ENCODE measurements at regions not wholly inside any gene's neighbourhood (a gene's known extent, or its start where the extent isn't known, plus 50 kb on each side); places are given as distances from the start of the nearest gene placed in this dataset.
"Not testable (repeated sequence)": the region's sequence is repeated elsewhere in the genome, so short reads cannot be mapped to it uniquely, and the experiment has no call there.

GRCh38 chr20:29419378-29419777, 1838.1 kb upstream of the DEFB115 start:
- Histone ChIP-seq H3K27me3 (ENCODE audit: control insufficient read depth, insufficient read depth, low read length) (no peaks in the 10 kb centered on the region), H3K4me3 (ENCODE audit: low read depth, low read length) (no peak overlapping the region), H3K27ac (ENCODE audit: low read depth, low read length) (no peak overlapping the region), H3K9me3 (ENCODE audit: control insufficient read depth, insufficient read depth, low read length) (no peaks in the 10 kb centered on the region; the same call in 1 of the 2 replicates)
- no peak for DNase-seq (ENCODE audit: low read depth, low spot score)
- ChIA-PET POLR2A (no interaction called here), CTCF (no interaction called here)
- TF ChIP-seq CTCF (IDR thresholded peaks at IDR 0.05; ENCODE audit: low read depth, low read length), result no peak

- Histone ChIP-seq H3K27ac (ENCODE audit: low read depth, low read length) (no peak overlapping the region), H3K4me3 (ENCODE audit: low read depth, low read length) (no peak overlapping the region), H3K27me3 (ENCODE audit: control insufficient read depth, insufficient read depth, low read length) (no peaks in the 10 kb centered on the region), H3K9me3 (ENCODE audit: control insufficient read depth, insufficient read depth, low read length) (peaks cover 14% of the 10 kb centered on the region)
- DNase-seq (ENCODE audit: low read depth, low spot score), result no peak
- POLR2A ChIA-PET, result no interaction called here
- TF ChIP-seq CTCF (IDR thresholded peaks at IDR 0.05; ENCODE audit: low read depth, low read length), result no peak
- CTCF ChIA-PET, result no interaction called here
Observed at GRCh38 chr20:29427201-29428060, 1830.0 kb upstream of the DEFB115 start.

- Histone ChIP-seq H3K27me3 (ENCODE audit: control insufficient read depth, insufficient read depth, low read length) (no peaks in the 10 kb centered on the region), H3K27ac (ENCODE audit: low read depth, low read length) (no peak overlapping the region), H3K4me3 (ENCODE audit: low read depth, low read length) (no peak overlapping the region), H3K9me3 (ENCODE audit: control insufficient read depth, insufficient read depth, low read length) (peaks cover 14% of the 10 kb centered on the region)
- DNase-seq (ENCODE audit: low read depth, low spot score), result no peak
- no peak for TF ChIP-seq CTCF (IDR thresholded peaks at IDR 0.05; ENCODE audit: low read depth, low read length)
- ChIA-PET CTCF (no interaction called here), POLR2A (no interaction called here)
Observed at GRCh38 chr20:29430531-29430930, 1826.9 kb upstream of the DEFB115 start.

- H3K27ac ChIP-seq (ENCODE audit: low read depth, low read length); POLR2A ChIA-PET; DNase-seq (ENCODE audit: low read depth, low spot score); H3K27me3 ChIP-seq (ENCODE audit: control insufficient read depth, insufficient read depth, low read length); H3K9me3 ChIP-seq (ENCODE audit: control insufficient read depth, insufficient read depth, low read length); H3K4me3 ChIP-seq (ENCODE audit: low read depth, low read length); CTCF ChIA-PET: not testable (repeated sequence)
Observed at GRCh38 chr20:29440721-29441120, 1816.7 kb upstream of the DEFB115 start.

- peaks cover 12% of the 10 kb centered on the region for H3K9me3 ChIP-seq (ENCODE audit: control insufficient read depth, insufficient read depth, low read length)
- H3K27me3 ChIP-seq (ENCODE audit: control insufficient read depth, insufficient read depth, low read length); POLR2A ChIA-PET; DNase-seq (ENCODE audit: low read depth, low spot score); H3K27ac ChIP-seq (ENCODE audit: low read depth, low read length); H3K4me3 ChIP-seq (ENCODE audit: low read depth, low read length): not testable (repeated sequence)
- peak; percentile 58 for TF ChIP-seq CTCF (IDR thresholded peaks at IDR 0.05; ENCODE audit: low read depth, low read length)
- CTCF ChIA-PET, result interaction anchor here (0.7 kb wide), 1 partner anchor 30 kb away, joined by 3 read pairs; no protein-coding TSS in a partner anchor
Observed at GRCh38 chr20:29443206-29443781, 1814.2 kb upstream of the DEFB115 start.

Data from AG04450 (cell line).